HCT116 (cell line): ENCODE measurements at regions not wholly inside any gene's neighbourhood (a gene's known extent, or its start where the extent isn't known, plus 50 kb on each side); places are given as distances from the start of the nearest gene placed in this dataset.

Source experiments
- ATAC-seq: fragments of 200-7000 bp; cut with Tn5 transposase; 2 replicates; pipeline ENCODE4 v1.9.1; 2020; ENCODE audit warnings: mild to moderate bottlenecking, moderate library complexity
- BruUV-seq: library from RNA; stranded (reverse); fragments of 400-500 nt; replicated peaks from 2 replicates; lab custom pipeline; 2021; lab: Mats Ljungman, UMichigan
- CTCF ChIA-PET: fragments of 300-600 bp; sonication (Branson Sonifier 250); formaldehyde crosslinking; loops from one replicate; lab custom pipeline; 2021; ENCODE audit warnings: antibody characterized with exemption; lab: Charles Lee
- POLR2A ChIA-PET: fragments of 300-600, 350-600 bp; sonication (Branson Sonifier 250); formaldehyde crosslinking; loops from one replicate; lab custom pipeline; 2021; ENCODE audit warnings: antibody characterized with exemption; lab: Charles Lee
- RAD21 ChIA-PET, 2 experiments: fragments of 300-600 bp; sonication (Branson Sonifier 250); formaldehyde crosslinking; loops; one replicate each; lab custom pipeline; 2023; ENCODE audit warnings: low total read pairs in 2 of 2; ENCODE audit not compliant: uncharacterized antibody in 2 of 2, unreplicated experiment in 2 of 2, low non-redundant PET in 1 of 2; lab: Charles Lee
- DNase-seq: peaks from one replicate; pipeline ENCODE4 v3.0.0-alpha.2; 2010; ENCODE audit warnings: low read depth, low spot score
- H2AFZ ChIP-seq: fragments of 200-600 bp; shearing (Covaris generic), sonication (generic); 2 replicates; pipeline ENCODE4 v1.6.1; 2017; ENCODE audit warnings: low read depth, mixed run types, mixed read lengths, antibody characterized with exemption, low read length; ENCODE audit not compliant: poor library complexity, severe bottlenecking
- H3K27ac ChIP-seq: 2 replicates; pipeline ENCODE4 v1.5.1; 2012; ENCODE audit warnings: low read depth, low read length
- H3K27me3 ChIP-seq: fragments of 200-600 bp; sonication (generic); 2 replicates; pipeline ENCODE4 v1.6.1; 2016; ENCODE audit warnings: mixed run types, low read length, mixed read lengths; ENCODE audit not compliant: insufficient read depth
- H3K36me3 ChIP-seq, 2 experiments: fragments of 200-500 bp in 1 of 2; fragments of 200-600 bp in 1 of 2; sonication (Bioruptor generic) in 1 of 2; sonication (generic) in 1 of 2; 2 replicates each; pipeline versions ENCODE4 v1.5.1 to v1.6.1; 2014 to 2016; ENCODE audit warnings: low read length in 2 of 2, inconsistent platforms in 1 of 2, mixed read lengths in 1 of 2, mixed run types in 1 of 2; ENCODE audit not compliant: insufficient read depth in 2 of 2, control insufficient read depth in 1 of 2
- H3K4me1 ChIP-seq, 2 experiments: fragments of 200-600 bp in 1 of 2; sonication (generic) in 1 of 2; 2 replicates each; pipeline versions ENCODE4 v1.5.1 to v1.6.1; 2012 to 2017; ENCODE audit warnings: low read length in 2 of 2, inconsistent platforms in 1 of 2, mild to moderate bottlenecking in 1 of 2, mixed read lengths in 1 of 2, mixed run types in 1 of 2, moderate library complexity in 1 of 2; ENCODE audit not compliant: insufficient read depth in 2 of 2, control insufficient read depth in 1 of 2
- H3K4me2 ChIP-seq: fragments of 200-600 bp; sonication (generic); 2 replicates; pipeline ENCODE4 v1.6.1; 2017; ENCODE audit warnings: mixed run types, low read length, mixed read lengths
- H3K4me3 ChIP-seq, 2 experiments: fragments of 200-600 bp in 1 of 2; sonication (generic) in 1 of 2; replicated peaks in 1 of 2; 2 replicates each; pipeline ENCODE4 v1.5.1; 2011 to 2016; ENCODE audit warnings: low read length in 2 of 2, control low read depth in 1 of 2, low read depth in 1 of 2, mild to moderate bottlenecking in 1 of 2, mixed read lengths in 1 of 2, mixed run types in 1 of 2
- H3K79me2 ChIP-seq: fragments of 200-600 bp; sonication (generic); 2 replicates; pipeline ENCODE4 v1.6.1; 2017; ENCODE audit warnings: mild to moderate bottlenecking, mixed run types, low read length, moderate library complexity, mixed read lengths; ENCODE audit not compliant: insufficient read depth
- H3K9ac ChIP-seq: fragments of 200-600 bp; sonication (generic); 2 replicates; pipeline ENCODE4 v1.6.1; 2016; ENCODE audit warnings: low read length, mixed read lengths
- H3K9me2 ChIP-seq: fragments of 200-600 bp; sonication (generic), shearing (Covaris generic); 2 replicates; pipeline ENCODE4 v1.6.1; 2017; ENCODE audit warnings: mixed run types, mild to moderate bottlenecking, moderate library complexity; ENCODE audit not compliant: insufficient read depth
- H3K9me3 ChIP-seq, 2 experiments: fragments of 200-500 bp in 1 of 2; fragments of 200-600 bp in 1 of 2; sonication (Bioruptor generic) in 1 of 2; sonication (generic) in 1 of 2; 2 replicates each; pipeline ENCODE4 v1.6.1; 2014 to 2017; ENCODE audit warnings: low read length in 2 of 2, mixed read lengths in 2 of 2, inconsistent platforms in 1 of 2, low read depth in 1 of 2, mild to moderate bottlenecking in 1 of 2, mixed run types in 1 of 2, moderate library complexity in 1 of 2; ENCODE audit not compliant: control insufficient read depth in 1 of 2, insufficient read depth in 1 of 2
- H4K20me1 ChIP-seq: fragments of 200-600 bp; sonication (generic), shearing (Covaris generic); 2 replicates; pipeline ENCODE4 v1.6.1; 2017; ENCODE audit warnings: mixed run types, mild to moderate bottlenecking, moderate library complexity; ENCODE audit not compliant: insufficient read depth
- ATF3 ChIP-seq: IDR thresholded peaks from 2 replicates; pipeline ENCODE4 v1.6.1; 2012
- CBX3 ChIP-seq: IDR thresholded peaks from 2 replicates; pipeline ENCODE4 v1.6.1; 2012; ENCODE audit warnings: low read depth
- CTCF ChIP-seq, 3 experiments: fragments of 200-600 bp in 1 of 3; sonication (generic) in 1 of 3; IDR thresholded peaks in 2 of 3; conservative IDR thresholded peaks in 1 of 3; 2 replicates each; pipeline ENCODE4 v1.5.1; 2012 to 2017; ENCODE audit warnings: low read depth in 2 of 3, low read length in 2 of 3, antibody characterized with exemption in 1 of 3, borderline replicate concordance in 1 of 3, control low read depth in 1 of 3, mild to moderate bottlenecking in 1 of 3, mixed read lengths in 1 of 3, mixed run types in 1 of 3, moderate library complexity in 1 of 3; ENCODE audit not compliant: insufficient read depth in 1 of 3
- EZH2 ChIP-seq: fragments of 200-600 bp; sonication (generic); IDR thresholded peaks from 2 replicates; pipeline ENCODE4 v1.6.1; 2017; ENCODE audit warnings: antibody characterized with exemption, mixed run types
- EZH2phosphoT487 ChIP-seq: fragments of 200-600 bp; IDR thresholded peaks from 2 replicates; pipeline ENCODE4 v1.6.1; 2018; ENCODE audit warnings: antibody characterized with exemption, borderline replicate concordance
- FOSL1 ChIP-seq: IDR thresholded peaks from 2 replicates; pipeline ENCODE4 v1.6.1; 2012; ENCODE audit warnings: low read depth
- JUND ChIP-seq: IDR thresholded peaks from 2 replicates; pipeline ENCODE4 v1.6.1; 2012
- MAX ChIP-seq: IDR thresholded peaks from 2 replicates; pipeline ENCODE4 v1.6.1; 2012
- POLR2A ChIP-seq: IDR thresholded peaks from 2 replicates; pipeline ENCODE4 v1.7.0; 2011; ENCODE audit warnings: borderline replicate concordance; ENCODE audit not compliant: insufficient read depth, insufficient read length; ENCODE audit errors: extremely low read depth
- POLR2AphosphoS5 ChIP-seq: IDR thresholded peaks from 2 replicates; pipeline ENCODE4 v1.6.1; 2011; ENCODE audit warnings: mild to moderate bottlenecking, low read depth, low read length, moderate library complexity
- RAD21 ChIP-seq: IDR thresholded peaks from 2 replicates; pipeline ENCODE4 v1.6.1; 2012; ENCODE audit warnings: low read depth, mild to moderate bottlenecking
- SIN3A ChIP-seq: IDR thresholded peaks from 2 replicates; pipeline ENCODE4 v1.6.1; 2012; ENCODE audit warnings: low read depth
- SP1 ChIP-seq: IDR thresholded peaks from 2 replicates; pipeline ENCODE4 v1.6.1; 2012; ENCODE audit warnings: low read depth
- TCF7L2 ChIP-seq: IDR thresholded peaks from 2 replicates; pipeline ENCODE4 v1.7.0; 2011; ENCODE audit warnings: borderline replicate concordance, inconsistent platforms; ENCODE audit not compliant: insufficient read depth, insufficient read length; ENCODE audit errors: extremely low read depth
- YY1 ChIP-seq: IDR thresholded peaks from 2 replicates; pipeline ENCODE4 v1.6.1; 2011; ENCODE audit warnings: low read length, low read depth, moderate library complexity, mild to moderate bottlenecking; ENCODE audit not compliant: insufficient replicate concordance; ENCODE audit errors: extremely low read depth
- ZFX ChIP-seq: fragments of 450-650 bp; IDR thresholded peaks from 2 replicates; pipeline ENCODE4 v1.6.1; 2017
- ZNF274 ChIP-seq: fragments of 200-500 bp; sonication (Bioruptor generic); IDR thresholded peaks from 2 replicates; pipeline ENCODE4 v1.6.1; 2014; ENCODE audit warnings: mild to moderate bottlenecking, low read depth, low read length, inconsistent platforms
- intact Hi-C: fragments of 100-400 bp; cut with micrococcal nuclease; formaldehyde crosslinking; loops from 2 replicates; pipeline ENCODE4 v1.10.0; 2022

- Histone ChIP-seq H3K9me2 (no peaks in the 10 kb centered on the region), H2AFZ (no peak overlapping the region)
- TF ChIP-seq POLR2A = no peak
- TF ChIP-seq ZNF274 = no peak
- no peak for TF ChIP-seq SIN3A
- TF ChIP-seq EZH2 = no peak
- TF ChIP-seq TCF7L2 = no peak
- no peak for TF ChIP-seq MAX
- TF ChIP-seq, all 23 proteins: peak for 0
- no peaks in the 10 kb centered on the region for H3K9me3 ChIP-seq
- DNase-seq = no peak
- intact Hi-C loops = no loop called here
- ATAC-seq = no peak
- BruUV-seq = no TSS peak
- H3K79me2 ChIP-seq = no peaks in the 10 kb centered on the region
- H3K36me3 ChIP-seq = no peaks in the 10 kb centered on the region
- no peak overlapping the region for H3K4me3 ChIP-seq
- POLR2A ChIA-PET = no interaction called here
- H3K4me2 ChIP-seq = no peak overlapping the region
- no peak overlapping the region for H3K27ac ChIP-seq
- no peaks in the 10 kb centered on the region for H4K20me1 ChIP-seq
- RAD21 ChIA-PET = no interaction called here
- no peak overlapping the region for H3K9ac ChIP-seq
- H3K4me1 ChIP-seq = no peaks in the 10 kb centered on the region
- H3K27me3 ChIP-seq = no peaks in the 10 kb centered on the region
- CTCF ChIA-PET = no interaction called here
Measured at GRCh38 chr5:98535901-98536300, 237.6 kb upstream of the RGMB start.

- POLR2A ChIA-PET = no interaction called here
- TF ChIP-seq RAD21 (no peak), CTCF (IDR thresholded peaks at IDR 0.05 in 2 of 3, conservative IDR thresholded peaks at IDR 0.05 in 1 of 3; ENCODE audit: borderline replicate concordance in 1 of 3, insufficient read depth in 1 of 3, low read depth in 2 of 3, low read length in 2 of 3) (no peak), ATF3 (no peak), MAX (no peak), JUND (no peak), POLR2AphosphoS5 (no peak), FOSL1 (no peak), POLR2A (no peak), YY1 (no peak), TCF7L2 (no peak), ZFX (no peak), EZH2phosphoT487 (no peak), SP1 (no peak), EZH2 (no peak), CBX3 (no peak), SIN3A (no peak)
Measured at GRCh38 chr5:98540056-98540455, 233.4 kb upstream of the RGMB start.

More at GRCh38 chr5:98540056-98540455, 233.4 kb upstream of the RGMB start:
- Histone ChIP-seq H3K9me3 (no peaks in the 10 kb centered on the region), H3K4me2 (no peak overlapping the region), H3K9ac (no peak overlapping the region), H3K4me1 (no peaks in the 10 kb centered on the region), H3K36me3 (no peaks in the 10 kb centered on the region), H2AFZ (no peak overlapping the region), H3K79me2 (no peaks in the 10 kb centered on the region), H3K4me3 (no peak overlapping the region), H4K20me1 (no peaks in the 10 kb centered on the region), H3K27ac (no peak overlapping the region), H3K9me2 (no peaks in the 10 kb centered on the region), H3K27me3 (no peaks in the 10 kb centered on the region)
- ATAC-seq (no peak), DNase-seq (no peak)
- no TSS peak for BruUV-seq
- intact Hi-C loops = no loop called here
- RAD21 ChIA-PET = no interaction called here
- CTCF ChIA-PET = no interaction called here
